ENCODE measurements at regions not wholly inside any gene's neighbourhood (a gene's known extent, or its start where the extent isn't known, plus 50 kb on each side); places are given as distances from the start of the nearest gene placed in this dataset.

- ATAC-seq (ENCODE audit: insufficient read depth, low read depth): no peak
- H4K20me1 ChIP-seq (ENCODE audit: insufficient read depth, low read length): no peaks in the 10 kb centered on the region
- H3K36me3 ChIP-seq (ENCODE audit: insufficient read depth, low read length): no peaks in the 10 kb centered on the region
- peaks cover 4% of the 10 kb centered on the region for H3K27me3 ChIP-seq (ENCODE audit: insufficient read depth, low read length, poor library complexity)
- no peak overlapping the region for H3K27ac ChIP-seq (ENCODE audit: low read length)
- TF ChIP-seq EZH2 (IDR thresholded peaks at IDR 0.05; ENCODE audit: borderline replicate concordance, low read depth, low read length, severe bottlenecking): no peak
- no peak for TF ChIP-seq CTCF (IDR thresholded peaks at IDR 0.05; ENCODE audit: borderline replicate concordance, extremely low read depth, low read length, poor library complexity, severe bottlenecking)
- no peak overlapping the region for H3K4me2 ChIP-seq (ENCODE audit: insufficient read depth, low read length)
- DNase-seq: no peak
- no peaks in the 10 kb centered on the region for H3K4me1 ChIP-seq (ENCODE audit: insufficient read depth, low read length)
- no peaks in the 10 kb centered on the region for H3K9me3 ChIP-seq (ENCODE audit: insufficient read depth, low read length, severe bottlenecking)
- no peak overlapping the region for H3K4me3 ChIP-seq (ENCODE audit: low read depth in 1 of 2, low read length in 2 of 2)
- no peaks in the 10 kb centered on the region for H3K79me2 ChIP-seq (ENCODE audit: insufficient read depth, low read length)
- H2AFZ ChIP-seq (ENCODE audit: low read depth, low read length): no peak overlapping the region
- no peak overlapping the region for H3K9ac ChIP-seq (ENCODE audit: low read depth, low read length)
These were observed 202.3 kb downstream of the ASB1 start for GRCh38 chr2:238629064-238629463.

- Histone ChIP-seq H2AFZ (ENCODE audit: low read depth, low read length) (no peak overlapping the region), H3K79me2 (ENCODE audit: insufficient read depth, low read length) (no peaks in the 10 kb centered on the region), H3K9me3 (ENCODE audit: insufficient read depth, low read length, severe bottlenecking) (no peaks in the 10 kb centered on the region), H3K27me3 (ENCODE audit: insufficient read depth, low read length, poor library complexity) (peaks cover 8% of the 10 kb centered on the region), H3K36me3 (ENCODE audit: insufficient read depth, low read length) (no peaks in the 10 kb centered on the region), H4K20me1 (ENCODE audit: insufficient read depth, low read length) (no peaks in the 10 kb centered on the region), H3K4me2 (ENCODE audit: insufficient read depth, low read length) (no peak overlapping the region), H3K9ac (ENCODE audit: low read depth, low read length) (no peak overlapping the region), H3K27ac (ENCODE audit: low read length) (no peak overlapping the region), H3K4me3 (ENCODE audit: low read depth in 1 of 2, low read length in 2 of 2) (no peak overlapping the region), H3K4me1 (ENCODE audit: insufficient read depth, low read length) (no peaks in the 10 kb centered on the region)
- DNase-seq (no peak), ATAC-seq (ENCODE audit: insufficient read depth, low read depth) (no peak)
- TF ChIP-seq CTCF (IDR thresholded peaks at IDR 0.05; ENCODE audit: borderline replicate concordance, extremely low read depth, low read length, poor library complexity, severe bottlenecking): no peak
- TF ChIP-seq EZH2 (IDR thresholded peaks at IDR 0.05; ENCODE audit: borderline replicate concordance, low read depth, low read length, severe bottlenecking): no peak
These were observed 204.9 kb downstream of the ASB1 start for GRCh38 chr2:238631491-238632180.

GRCh38 chr2:238632181-238633060 lies 205.7 kb downstream of the ASB1 start:
- no peak for TF ChIP-seq EZH2 (IDR thresholded peaks at IDR 0.05; ENCODE audit: borderline replicate concordance, low read depth, low read length, severe bottlenecking)
- TF ChIP-seq CTCF (IDR thresholded peaks at IDR 0.05; ENCODE audit: borderline replicate concordance, extremely low read depth, low read length, poor library complexity, severe bottlenecking): no peak
- Histone ChIP-seq H3K4me2 (ENCODE audit: insufficient read depth, low read length) (no peak overlapping the region), H3K27ac (ENCODE audit: low read length) (no peak overlapping the region), H3K9ac (ENCODE audit: low read depth, low read length) (no peak overlapping the region), H3K79me2 (ENCODE audit: insufficient read depth, low read length) (no peaks in the 10 kb centered on the region), H3K27me3 (ENCODE audit: insufficient read depth, low read length, poor library complexity) (peaks cover 8% of the 10 kb centered on the region), H4K20me1 (ENCODE audit: insufficient read depth, low read length) (no peaks in the 10 kb centered on the region), H3K9me3 (ENCODE audit: insufficient read depth, low read length, severe bottlenecking) (no peaks in the 10 kb centered on the region), H3K4me3 (ENCODE audit: low read depth in 1 of 2, low read length in 2 of 2) (no peak overlapping the region), H3K4me1 (ENCODE audit: insufficient read depth, low read length) (no peaks in the 10 kb centered on the region), H3K36me3 (ENCODE audit: insufficient read depth, low read length) (no peaks in the 10 kb centered on the region), H2AFZ (ENCODE audit: low read depth, low read length) (no peak overlapping the region)
- ATAC-seq (ENCODE audit: insufficient read depth, low read depth): no peak
- no peak for DNase-seq

Measured in DND-41 (cell line).